Sigmoid colon (tissue), 4 donors: ENCODE measurements at regions not wholly inside any gene's neighbourhood (a gene's known extent, or its start where the extent isn't known, plus 50 kb on each side); places are given as distances from the start of the nearest gene placed in this dataset.

ENCODE experiments used
- CTCF ChIP-seq, 4 experiments: fragments of 450-650 bp in 3 of 4; fragments of 200-600 bp in 1 of 4; IDR thresholded peaks; one replicate each; pipeline ENCODE4 v1.5.1; 2016 to 2019; ENCODE audit warnings: antibody characterized with exemption in 4 of 4, mild to moderate bottlenecking in 3 of 4, moderate library complexity in 2 of 4
- EP300 ChIP-seq, 4 donors: sonication (generic); formaldehyde crosslinking; IDR thresholded peaks; one replicate each; pipeline ENCODE4 v1.6.1; 2017; ENCODE audit warnings: antibody characterized with exemption in 4 of 4
- POLR2A ChIP-seq, 2 donors: fragments of 450-650 bp; IDR thresholded peaks; one replicate each; pipeline ENCODE4 v1.6.1; 2016; ENCODE audit warnings: antibody characterized with exemption in 2 of 2, mild to moderate bottlenecking in 2 of 2, moderate library complexity in 2 of 2
- POLR2AphosphoS5 ChIP-seq, 4 donors: sonication (generic); formaldehyde crosslinking; IDR thresholded peaks; one replicate each; pipeline ENCODE4 v1.6.1; 2017; ENCODE audit warnings: antibody characterized with exemption in 4 of 4

GRCh38 chr2:47719099-47719498 is 63.8 kb upstream of the MSH6 start:
- TF ChIP-seq POLR2AphosphoS5 (IDR thresholded peaks at IDR 0.05) (no peak), POLR2A (IDR thresholded peaks at IDR 0.05) (no peak), EP300 (IDR thresholded peaks at IDR 0.05) (no peak), CTCF (IDR thresholded peaks at IDR 0.05) (no peak)
